Adrenal gland (tissue), 9 donors: ENCODE measurements at regions not wholly inside any gene's neighbourhood (a gene's known extent, or its start where the extent isn't known, plus 50 kb on each side); places are given as distances from the start of the nearest gene placed in this dataset.
"Not testable (repeated sequence)": the region's sequence is repeated elsewhere in the genome, so short reads cannot be mapped to it uniquely, and the experiment has no call there.

ENCODE experiments used
- DNase-seq, 7 donors: peaks; one replicate each; pipeline ENCODE4 v3.0.0-alpha.2; 2019 to 2020
- H3K27ac ChIP-seq, 5 donors: fragments of 200-600 bp; sonication (generic) in 4 of 5; 1 replicate in 3 of 5; 2 replicates in 2 of 5; pipeline versions ENCODE4 v1.5.1 to v1.8.0; 2016 to 2020; ENCODE audit warnings: mild to moderate bottlenecking in 1 of 5
- H3K27me3 ChIP-seq: fragments of 200-600 bp; 2 replicates; pipeline ENCODE4 v1.8.0; 2021
- H3K36me3 ChIP-seq, 2 donors: fragments of 200-600 bp; replicated peaks in 1 of 2; 1 replicate in 1 of 2; 2 replicates in 1 of 2; pipeline versions ENCODE4 v1.5.1 to v1.8.0; 2018 to 2022
- H3K4me1 ChIP-seq, 2 donors: fragments of 200-600 bp; replicated peaks in 1 of 2; 1 replicate in 1 of 2; 2 replicates in 1 of 2; pipeline versions ENCODE4 v1.5.1 to v1.8.0; 2018 to 2021
- H3K4me3 ChIP-seq, 4 donors: fragments of 200-600 bp; sonication (generic) in 3 of 4; one replicate each; pipeline ENCODE4 v1.5.1; 2016 to 2018
- H3K9me3 ChIP-seq, 3 donors: fragments of 200-600 bp; sonication (generic) in 1 of 3; replicated peaks in 1 of 3; 1 replicate in 2 of 3; 2 replicates in 1 of 3; pipeline versions ENCODE4 v1.5.1 to v1.8.0; 2016 to 2021
- POLR2A ChIP-seq, 2 donors: fragments of 450-650 bp; IDR thresholded peaks; one replicate each; pipeline ENCODE4 v1.6.1; 2017; ENCODE audit warnings: antibody characterized with exemption in 2 of 2, mild to moderate bottlenecking in 2 of 2, moderate library complexity in 1 of 2
- WGBS, 4 donors: extraction: QIAGEN DNeasy Blood & Tissue Kit in 2 of 4; methylation state at CpG; one replicate each; pipeline versions ENCODE4 v1.1.5 to v1.1.7; 2013 to 2017; 5-methylcytosine and 5-hydroxymethylcytosine counted together
- intact Hi-C, 2 donors: fragments of 100-400 bp; cut with DNase I; formaldehyde crosslinking; loops; one replicate each; pipeline versions ENCODE4 v1.14.1 to v1.15.0; 2022 to 2023
- donor health status: healthy with polysubstance abuse.
- donor health status: Bipolar disorder and iron deficiency.
- donor health status: DM: yes; HTN: yes; CAD: no.
- donor health status: DM: no; HTN: no; CAD: no.
- donor health status: DM: no; HTN: no; CAD: no.

- H3K9me3 ChIP-seq, DNase-seq, H3K27ac ChIP-seq, H3K27me3 ChIP-seq, H3K36me3 ChIP-seq, intact Hi-C loops, H3K4me3 ChIP-seq, H3K4me1 ChIP-seq: not testable (repeated sequence)
- 90 to 97% methylated on average over 6 of the region's 14 CpGs; no CpG with 5 or more reads in 2 of the 4 donors for WGBS, 4 donors
Measured at GRCh38 chr2:89537862-89538261, 846.4 kb downstream of the RPIA start.

- H3K27ac ChIP-seq, intact Hi-C loops, H3K4me1 ChIP-seq, H3K9me3 ChIP-seq, H3K36me3 ChIP-seq, H3K27me3 ChIP-seq, H3K4me3 ChIP-seq, DNase-seq: not testable (repeated sequence)
- 71 to 83% (median 80%) methylated on average over 4 to 6 of the region's 8 CpGs for WGBS, 4 donors
Measured at GRCh38 chr2:89544110-89544509, 852.6 kb downstream of the RPIA start.

GRCh38 chr2:89579154-89579553, 887.7 kb downstream of the RPIA start:
- H3K4me3 ChIP-seq, H3K27ac ChIP-seq, H3K4me1 ChIP-seq, DNase-seq, intact Hi-C loops, H3K27me3 ChIP-seq, H3K9me3 ChIP-seq, H3K36me3 ChIP-seq: not testable (repeated sequence)
- WGBS, 4 donors = 80 to 96% (median 89%) methylated on average over 1 to 5 of the region's 8 CpGs

- intact Hi-C loops, H3K4me3 ChIP-seq, H3K27me3 ChIP-seq, H3K9me3 ChIP-seq, DNase-seq, H3K4me1 ChIP-seq, H3K36me3 ChIP-seq, H3K27ac ChIP-seq: not testable (repeated sequence)
- 71 to 79% methylated on average over 5 to 6 of the region's 17 CpGs; no CpG with 5 or more reads in 2 of the 4 donors for WGBS, 4 donors
Measured at GRCh38 chr2:89582816-89583215, 891.3 kb downstream of the RPIA start.

- 84 to 91% (median 88%) methylated on average over 7 to 10 of the region's 14 CpGs; no CpG with 5 or more reads in 1 of the 4 donors for WGBS, 4 donors
- H3K27me3 ChIP-seq, intact Hi-C loops, H3K36me3 ChIP-seq, H3K4me1 ChIP-seq, H3K9me3 ChIP-seq, DNase-seq, H3K27ac ChIP-seq, H3K4me3 ChIP-seq: not testable (repeated sequence)
Measured at GRCh38 chr2:89584046-89584445, 892.6 kb downstream of the RPIA start.

GRCh38 chr2:89584868-89585557, 893.5 kb downstream of the RPIA start:
- H3K9me3 ChIP-seq, H3K27ac ChIP-seq, H3K36me3 ChIP-seq, H3K4me1 ChIP-seq, H3K27me3 ChIP-seq, intact Hi-C loops: not testable (repeated sequence)
- H3K4me3 ChIP-seq = peak overlapping the region in 1 of 4 donors; percentile 45
- WGBS, 4 donors = 0 to 60% (median 24%) methylated on average over 1 to 7 of the region's 21 CpGs; no CpG with 5 or more reads in 1 of the 4 donors
- DNase-seq = peak in 1 of 7 donors; percentile 8

- H3K27ac ChIP-seq, H3K36me3 ChIP-seq, H3K9me3 ChIP-seq, H3K27me3 ChIP-seq, intact Hi-C loops, H3K4me1 ChIP-seq: not testable (repeated sequence)
- 4 to 43% (median 7%) methylated on average over 10 to 26 of the region's 34 CpGs for WGBS, 4 donors
- peak in 6 of 7 donors; percentile 65 to 80 (median 76) for DNase-seq
- peak in 1 of 2 donors; percentile 79 for TF ChIP-seq POLR2A (IDR thresholded peaks at IDR 0.05)
- H3K4me3 ChIP-seq = peak overlapping the region in 1 of 4 donors; percentile 45
Measured at GRCh38 chr2:89585558-89585920, 894.1 kb downstream of the RPIA start.

GRCh38 chr2:89599843-89600242, 908.4 kb downstream of the RPIA start:
- H3K27me3 ChIP-seq, H3K4me1 ChIP-seq, H3K27ac ChIP-seq, H3K4me3 ChIP-seq, DNase-seq, H3K36me3 ChIP-seq, H3K9me3 ChIP-seq, intact Hi-C loops: not testable (repeated sequence)
- WGBS, 4 donors = 48 to 71% (median 61%) methylated on average over 3 of the region's 4 CpGs

- intact Hi-C loops, H3K27me3 ChIP-seq: not testable (repeated sequence)
- 55 to 66% (median 61%) methylated on average over 2 of the region's 2 CpGs for WGBS, 4 donors
Measured at GRCh38 chr2:89606514-89606913, 915.0 kb downstream of the RPIA start.

GRCh38 chr2:89610207-89610926, 918.9 kb downstream of the RPIA start:
- H3K4me3 ChIP-seq, DNase-seq, H3K4me1 ChIP-seq, H3K27me3 ChIP-seq, intact Hi-C loops, H3K9me3 ChIP-seq, H3K36me3 ChIP-seq, H3K27ac ChIP-seq: not testable (repeated sequence)
- WGBS, 4 donors = 84 to 92% (median 88%) methylated on average over 32 to 33 of the region's 33 CpGs

More at GRCh38 chr2:89606514-89606913, 915.0 kb downstream of the RPIA start:
- not testable (repeated sequence) for H3K27ac ChIP-seq, H3K9me3 ChIP-seq, DNase-seq, H3K4me1 ChIP-seq, H3K36me3 ChIP-seq, H3K4me3 ChIP-seq

GRCh38 chr2:89610927-89611515, 919.5 kb downstream of the RPIA start:
- H3K4me3 ChIP-seq, H3K27me3 ChIP-seq, H3K4me1 ChIP-seq, H3K9me3 ChIP-seq, H3K36me3 ChIP-seq, intact Hi-C loops, H3K27ac ChIP-seq, DNase-seq: not testable (repeated sequence)
- 67 to 83% (median 72%) methylated on average over 29 to 37 of the region's 37 CpGs for WGBS, 4 donors
